GM21447 (cell line): ENCODE measurements at regions not wholly inside any gene's neighbourhood (a gene's known extent, or its start where the extent isn't known, plus 50 kb on each side); places are given as distances from the start of the nearest gene placed in this dataset.
"Not testable (repeated sequence)": the region's sequence is repeated elsewhere in the genome, so short reads cannot be mapped to it uniquely, and the experiment has no call there.

Experiments
- ATAC-seq: cut with Tn5 transposase; IDR thresholded peaks from one replicate; pipeline ENCODE4 v1.9.1; 2021; ENCODE audit not compliant: unreplicated experiment

DNA sequence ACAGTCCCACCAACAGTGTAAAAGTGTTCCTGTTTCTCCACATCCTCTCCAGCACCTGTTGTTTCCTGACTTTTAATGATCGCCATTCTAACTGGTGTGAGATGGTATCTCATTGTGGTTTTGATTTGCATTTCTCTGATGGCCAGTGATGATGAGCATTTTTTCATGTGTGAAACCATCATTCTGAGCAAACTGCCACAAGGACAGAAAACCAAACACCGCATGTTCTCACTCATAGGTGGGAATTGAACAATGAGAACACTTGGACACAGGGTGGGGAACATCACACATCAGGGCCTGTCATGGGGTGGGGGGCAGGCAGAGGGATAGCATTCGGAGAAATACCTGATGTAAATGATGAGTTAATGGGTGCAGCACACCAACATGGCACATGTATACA, 240.8 kb downstream of the FAT3 start:
- ATAC-seq = not testable (repeated sequence)

DNA sequence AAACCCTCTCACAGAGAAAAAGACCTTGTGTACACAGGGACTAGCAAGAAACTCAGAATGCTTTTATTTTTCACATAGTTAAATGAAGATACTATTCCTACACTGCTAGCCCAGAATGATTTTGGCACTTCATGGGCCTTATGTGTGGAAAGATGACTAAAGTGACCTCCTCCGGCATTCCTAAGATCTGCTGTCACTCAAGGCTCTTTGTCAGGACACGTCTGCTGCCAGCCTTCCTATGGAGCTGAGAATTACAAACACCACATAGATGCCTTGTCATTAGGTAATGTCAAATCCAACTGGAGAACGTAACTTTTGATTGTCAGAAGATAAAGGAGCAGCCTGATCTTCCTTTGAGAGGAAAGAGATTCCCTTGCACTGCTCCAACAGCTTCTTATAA, 249.1 kb downstream of the FAT3 start:
- ATAC-seq = no peak

DNA sequence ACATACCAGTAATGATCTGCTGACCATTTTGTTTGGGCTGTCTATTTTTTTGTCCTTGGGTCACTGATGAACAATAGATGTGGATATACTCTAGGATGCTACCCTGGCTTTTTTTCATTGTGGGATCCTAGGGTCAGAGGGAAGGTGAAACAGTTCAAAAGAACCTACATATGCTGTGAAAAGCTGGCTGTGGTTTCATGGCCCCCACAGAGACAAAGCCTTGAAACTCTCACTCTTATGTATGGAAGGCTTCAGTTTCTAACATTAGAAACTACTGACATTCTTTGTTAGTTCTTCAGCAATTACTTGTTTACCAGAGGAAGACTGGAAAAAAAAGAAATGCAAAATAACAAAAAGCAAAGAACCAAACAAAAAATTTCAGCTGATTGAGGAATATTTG, 250.7 kb downstream of the FAT3 start:
- no peak for ATAC-seq

- ATAC-seq = no peak
These were observed 251.2 kb downstream of the FAT3 start for GRCh38 chr11:92475819-92476218.

- no peak for ATAC-seq
These were observed 253.1 kb downstream of the FAT3 start for GRCh38 chr11:92477686-92478085.

- ATAC-seq = no peak
These were observed 255.9 kb downstream of the FAT3 start for GRCh38 chr11:92480499-92480898.

GRCh38 chr11:92482492-92483060, 258.0 kb downstream of the FAT3 start:
- ATAC-seq = no peak

GRCh38 chr11:92484570-92484969, 260.0 kb downstream of the FAT3 start:
- no peak for ATAC-seq

- no peak for ATAC-seq
These were observed 265.3 kb downstream of the FAT3 start for GRCh38 chr11:92489826-92490399.

DNA sequence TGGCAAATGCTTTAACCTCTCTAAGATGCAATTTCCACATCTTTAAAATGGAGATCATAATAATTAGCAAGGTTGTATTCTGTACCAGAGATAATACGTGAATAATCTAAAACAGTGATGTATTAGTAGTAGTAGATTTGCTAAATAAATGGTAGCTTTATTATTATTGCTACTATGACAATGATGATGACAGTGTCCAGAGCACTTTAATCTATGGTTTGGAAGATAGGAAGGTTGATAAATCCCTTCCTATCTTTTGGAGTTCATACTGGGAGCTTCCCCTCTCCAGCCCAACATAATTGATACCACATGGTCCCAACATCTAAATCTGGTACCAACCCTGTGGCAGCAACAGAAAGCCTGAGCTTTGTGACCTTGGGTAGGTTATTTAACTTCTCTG, 267.8 kb downstream of the FAT3 start:
- ATAC-seq = no peak

- ATAC-seq = no peak
These were observed 270.6 kb downstream of the FAT3 start for GRCh38 chr11:92495107-92495793.

GRCh38 chr11:92500453-92500852, 275.8 kb downstream of the FAT3 start:
- no peak for ATAC-seq

GRCh38 chr11:92501066-92501739, 276.6 kb downstream of the FAT3 start:
- no peak for ATAC-seq

GRCh38 chr11:92504004-92504403, 279.4 kb downstream of the FAT3 start:
- ATAC-seq = no peak

- no peak for ATAC-seq
These were observed 279.9 kb downstream of the FAT3 start for GRCh38 chr11:92504534-92504933.

DNA sequence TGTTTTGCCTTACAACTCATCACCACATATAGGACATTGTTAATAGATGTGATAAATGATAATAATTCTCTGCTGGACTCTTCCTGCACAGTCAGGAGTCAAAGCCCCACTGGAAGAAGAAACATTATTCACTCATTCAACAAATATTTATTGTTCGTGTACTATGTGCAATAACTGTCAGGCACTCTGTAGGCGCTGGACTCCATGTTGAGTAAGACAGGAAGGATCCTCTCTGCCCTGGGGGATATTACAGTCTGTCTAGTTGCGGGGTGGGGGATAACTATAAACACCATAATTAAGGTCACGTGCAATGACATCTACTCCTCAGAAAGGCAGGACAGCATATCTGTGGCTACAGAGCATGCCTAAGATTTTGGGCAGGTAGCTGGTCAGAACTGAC, 281.1 kb downstream of the FAT3 start:
- ATAC-seq = no peak

GRCh38 chr11:92506809-92507336, 282.3 kb downstream of the FAT3 start:
- ATAC-seq = no peak

DNA sequence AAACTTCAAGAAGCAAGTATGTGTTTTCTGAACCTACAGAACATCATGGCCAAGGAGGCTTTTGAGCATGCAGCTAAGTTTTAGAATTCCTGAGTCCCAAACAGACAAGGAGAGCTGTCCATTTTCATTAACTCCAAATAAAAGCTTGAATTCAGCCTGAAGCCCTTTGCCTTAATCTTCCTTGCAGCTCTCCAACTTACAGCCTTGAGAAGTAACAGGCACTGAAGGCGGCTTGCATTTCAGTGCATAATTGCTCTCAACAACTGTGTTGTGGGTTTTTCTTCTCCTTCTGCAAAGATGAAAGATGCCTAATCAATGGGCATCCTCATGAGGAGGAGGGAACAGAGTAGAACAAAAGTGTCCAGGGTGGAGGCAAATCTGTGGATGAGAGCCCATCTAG, 286.0 kb downstream of the FAT3 start:
- no peak for ATAC-seq

DNA sequence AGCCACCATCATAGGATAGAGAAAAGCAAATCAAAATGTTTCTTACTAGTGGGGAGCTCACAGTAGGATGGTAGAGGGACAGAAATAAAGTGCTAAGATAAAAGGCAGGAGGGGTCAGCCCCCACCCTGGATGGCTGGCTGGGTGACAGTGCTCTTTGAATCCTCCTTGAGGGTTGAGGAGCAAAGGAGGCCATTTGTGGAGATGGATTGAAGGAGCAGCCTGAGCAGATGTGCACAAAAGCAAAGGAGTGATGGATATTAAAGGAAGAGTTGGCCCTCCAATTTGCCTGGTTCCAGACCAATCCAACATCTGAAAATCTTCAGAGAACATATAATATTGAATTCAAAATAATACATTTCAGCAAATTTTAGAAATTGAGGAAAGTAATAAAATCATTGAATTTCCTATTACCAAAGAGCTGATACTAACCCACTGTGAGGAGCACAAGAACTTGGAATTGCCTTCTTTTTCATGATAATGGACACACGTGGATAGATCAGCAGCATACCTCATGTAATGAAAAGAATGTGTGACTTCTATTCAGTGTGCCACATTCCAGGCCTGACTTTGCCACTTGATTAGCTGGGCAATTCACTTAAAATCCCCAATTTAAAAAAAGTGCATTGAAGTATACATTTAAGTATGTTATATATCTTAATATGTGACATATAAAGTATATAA, 287.0 kb downstream of the FAT3 start:
- no peak for ATAC-seq

GRCh38 chr11:92512204-92512569, 287.6 kb downstream of the FAT3 start:
- no peak for ATAC-seq

DNA sequence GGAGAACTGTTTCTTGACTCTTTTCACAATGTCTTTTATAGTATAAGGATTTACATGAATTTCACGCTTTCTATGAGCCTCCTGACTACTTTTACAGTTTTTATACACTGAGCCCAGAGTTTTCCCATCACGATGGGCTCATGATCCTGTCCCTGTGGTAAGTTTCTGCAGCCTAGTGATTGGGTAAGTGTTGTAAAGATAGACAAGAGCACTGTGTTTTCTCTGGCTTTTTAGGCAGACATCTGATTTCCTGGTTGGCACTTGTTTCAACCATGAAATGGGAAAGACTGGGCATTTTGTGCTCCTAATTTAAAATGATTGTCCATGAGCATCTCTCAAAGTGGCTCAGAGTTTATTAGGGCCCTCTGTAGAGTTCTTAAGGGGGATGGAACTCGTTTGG, 299.0 kb downstream of the FAT3 start:
- no peak for ATAC-seq
